Progenitor cell of endocrine pancreas (in vitro differentiated cells): ENCODE measurements at regions not wholly inside any gene's neighbourhood (a gene's known extent, or its start where the extent isn't known, plus 50 kb on each side); places are given as distances from the start of the nearest gene placed in this dataset.

Source experiments
- DNase-seq: peaks from one replicate; pipeline ENCODE4 v3.0.0; 2021; ENCODE audit warnings: low spot score; ENCODE audit not compliant: unreplicated experiment
- H3K27ac Mint-ChIP-seq: 2 replicates; pipeline ENCODE4 v1.8.0; 2021; ENCODE audit warnings: mild to moderate bottlenecking, moderate library complexity, mixed read lengths
- H3K27me3 Mint-ChIP-seq: 2 replicates; pipeline ENCODE4 v1.8.0; 2021; ENCODE audit warnings: mixed read lengths
- H3K36me3 Mint-ChIP-seq: 2 replicates; pipeline ENCODE4 v1.8.0; 2022; ENCODE audit warnings: mixed read lengths; ENCODE audit not compliant: insufficient read depth
- H3K4me1 Mint-ChIP-seq: 2 replicates; pipeline ENCODE4 v1.8.0; 2021; ENCODE audit warnings: low read depth, mixed read lengths
- H3K4me3 Mint-ChIP-seq: 2 replicates; pipeline ENCODE4 v1.8.0; 2021; ENCODE audit warnings: low read depth, mild to moderate bottlenecking, moderate library complexity, mixed read lengths
- H3K9me3 Mint-ChIP-seq: 2 replicates; pipeline ENCODE4 v1.8.0; 2021; ENCODE audit warnings: low read depth, mixed read lengths
- CTCF ChIP-seq: fragments of 200-600 bp; sonication (generic); IDR thresholded peaks from one replicate; pipeline ENCODE4 v1.5.0; 2021; ENCODE audit warnings: antibody characterized with exemption, mild to moderate bottlenecking; ENCODE audit not compliant: unreplicated experiment

- Mint-ChIP-seq H3K4me1 (no peaks in the 10 kb centered on the region), H3K36me3 (no peaks in the 10 kb centered on the region), H3K27me3 (peaks cover 37% of the 10 kb centered on the region), H3K4me3 (no peak overlapping the region), H3K27ac (no peak overlapping the region), H3K9me3 (no peaks in the 10 kb centered on the region)
- DNase-seq = no peak
- no peak for TF ChIP-seq CTCF
Measured at GRCh38 chr22:34045311-34045710, 125.0 kb upstream of the LARGE1 start.

- peak; percentile 46 for TF ChIP-seq CTCF
- no peak overlapping the region for H3K27ac Mint-ChIP-seq
- no peaks in the 10 kb centered on the region for H3K36me3 Mint-ChIP-seq
- H3K4me1 Mint-ChIP-seq = no peaks in the 10 kb centered on the region
- DNase-seq = peak; percentile 12
- H3K9me3 Mint-ChIP-seq = peaks cover 18% of the 10 kb centered on the region
- no peak overlapping the region for H3K4me3 Mint-ChIP-seq
- peaks cover 26% of the 10 kb centered on the region for H3K27me3 Mint-ChIP-seq
Measured at GRCh38 chr22:34055525-34056200, 135.4 kb upstream of the LARGE1 start.

- TF ChIP-seq CTCF = no peak
- Mint-ChIP-seq H3K9me3 (peaks cover 18% of the 10 kb centered on the region), H3K27ac (no peak overlapping the region), H3K4me3 (no peak overlapping the region), H3K27me3 (peaks cover 12% of the 10 kb centered on the region), H3K36me3 (no peaks in the 10 kb centered on the region), H3K4me1 (no peaks in the 10 kb centered on the region)
- no peak for DNase-seq
Measured at GRCh38 chr22:34057726-34058125, 137.4 kb upstream of the LARGE1 start.

- H3K36me3 Mint-ChIP-seq = no peaks in the 10 kb centered on the region
- H3K4me1 Mint-ChIP-seq = peaks cover 2% of the 10 kb centered on the region
- no peak overlapping the region for H3K4me3 Mint-ChIP-seq
- H3K27ac Mint-ChIP-seq = no peak overlapping the region
- no peak for DNase-seq
- H3K27me3 Mint-ChIP-seq = peaks cover 11% of the 10 kb centered on the region
- no peak for TF ChIP-seq CTCF
- H3K9me3 Mint-ChIP-seq = peaks cover under 1% of the 10 kb centered on the region
Measured at GRCh38 chr22:34064696-34065095, 144.4 kb upstream of the LARGE1 start.

GRCh38 chr22:34067031-34067430, 146.8 kb upstream of the LARGE1 start:
- Mint-ChIP-seq H3K4me1 (peaks cover 2% of the 10 kb centered on the region), H3K4me3 (no peak overlapping the region), H3K9me3 (no peaks in the 10 kb centered on the region), H3K27me3 (peaks cover 11% of the 10 kb centered on the region), H3K27ac (no peak overlapping the region), H3K36me3 (no peaks in the 10 kb centered on the region)
- DNase-seq = no peak
- no peak for TF ChIP-seq CTCF
